Ishikawa (cell line): ENCODE measurements at regions not wholly inside any gene's neighbourhood (a gene's known extent, or its start where the extent isn't known, plus 50 kb on each side); places are given as distances from the start of the nearest gene placed in this dataset.

Source experiments
- CEBPB ChIP-seq: IDR thresholded peaks from 2 replicates; pipeline ENCODE4 v1.6.1; 2012
- CREB1 ChIP-seq: IDR thresholded peaks from 2 replicates; pipeline ENCODE4 v1.6.1; 2012; ENCODE audit warnings: low read depth
- EGR1 ChIP-seq: IDR thresholded peaks from 2 replicates; pipeline ENCODE4 v1.6.1; 2012
- EP300 ChIP-seq: IDR thresholded peaks from 2 replicates; pipeline ENCODE4 v1.6.1; 2012; ENCODE audit warnings: borderline replicate concordance
- FOXM1 ChIP-seq: IDR thresholded peaks from 2 replicates; pipeline ENCODE4 v1.6.1; 2012; ENCODE audit warnings: low read depth, borderline replicate concordance
- NFIC ChIP-seq: IDR thresholded peaks from 2 replicates; pipeline ENCODE4 v1.6.1; 2012
- RAD21 ChIP-seq: IDR thresholded peaks from 2 replicates; pipeline ENCODE4 v1.6.1; 2012; ENCODE audit warnings: low read depth
- TAF1 ChIP-seq: IDR thresholded peaks from 2 replicates; pipeline ENCODE4 v1.6.1; 2012; ENCODE audit warnings: low read depth, mild to moderate bottlenecking
- TCF12 ChIP-seq: IDR thresholded peaks from 2 replicates; pipeline ENCODE4 v1.6.1; 2012; ENCODE audit warnings: low read depth
- TEAD4 ChIP-seq: IDR thresholded peaks from 2 replicates; pipeline ENCODE4 v1.6.1; 2012
- YY1 ChIP-seq: IDR thresholded peaks from 2 replicates; pipeline ENCODE4 v1.6.1; 2012; ENCODE audit warnings: low read depth
- ZBTB7A ChIP-seq: IDR thresholded peaks from 2 replicates; pipeline ENCODE4 v1.6.1; 2012; ENCODE audit warnings: low read depth
- TF ChIP-seq, protein P1 (sequence below): IDR thresholded peaks from 2 replicates; pipeline ENCODE4 v1.6.1; 2012
- TF ChIP-seq, protein P2 (sequence below): IDR thresholded peaks from 2 replicates; pipeline ENCODE4 v1.6.1; 2012
- TF ChIP-seq, protein P3 (sequence below): IDR thresholded peaks from 2 replicates; pipeline ENCODE4 v1.6.1; 2012; ENCODE audit warnings: low read depth, mild to moderate bottlenecking

DNA sequence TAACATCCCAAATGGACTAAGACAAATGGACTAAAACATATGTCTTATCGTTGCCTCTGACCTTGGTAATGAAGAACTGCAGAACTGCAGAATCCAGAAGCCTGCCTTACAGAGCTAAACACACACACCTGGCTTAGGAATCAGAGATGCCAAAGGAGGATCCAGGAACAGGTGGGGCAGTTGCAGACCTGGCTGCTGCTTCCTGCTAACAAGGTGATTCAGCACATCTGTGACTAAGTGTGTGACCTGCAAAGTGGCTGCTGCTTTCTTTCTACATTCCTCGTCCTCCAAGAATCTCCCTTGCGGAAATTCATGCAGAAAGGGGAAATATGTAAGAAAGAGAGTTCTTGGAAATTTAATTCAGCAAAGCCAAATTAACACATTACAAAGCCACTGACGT, 96.8 kb upstream of the NLGN4X start:
- no peak for TF ChIP-seq CREB1
- TF ChIP-seq, protein P1, sequence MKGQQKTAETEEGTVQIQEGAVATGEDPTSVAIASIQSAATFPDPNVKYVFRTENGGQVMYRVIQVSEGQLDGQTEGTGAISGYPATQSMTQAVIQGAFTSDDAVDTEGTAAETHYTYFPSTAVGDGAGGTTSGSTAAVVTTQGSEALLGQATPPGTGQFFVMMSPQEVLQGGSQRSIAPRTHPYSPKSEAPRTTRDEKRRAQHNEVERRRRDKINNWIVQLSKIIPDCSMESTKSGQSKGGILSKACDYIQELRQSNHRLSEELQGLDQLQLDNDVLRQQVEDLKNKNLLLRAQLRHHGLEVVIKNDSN = no peak

DNA sequence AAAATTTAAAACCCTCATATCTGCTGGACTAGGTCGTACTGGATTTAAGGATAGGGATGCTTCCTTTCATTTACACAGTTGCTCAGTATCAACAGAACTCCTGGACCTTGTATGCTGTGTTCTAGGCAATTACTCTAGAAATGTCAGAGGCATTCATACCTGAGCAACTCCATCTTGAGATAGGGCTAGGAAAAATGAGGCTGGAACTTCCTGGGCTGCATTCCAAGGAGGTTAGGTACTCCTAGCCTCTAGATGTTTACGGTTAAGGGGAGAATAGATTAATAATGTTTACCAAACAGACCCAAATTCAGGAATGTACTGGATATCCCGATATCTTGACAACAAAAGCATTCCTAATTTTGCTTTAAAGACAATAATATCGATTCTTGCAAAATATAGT, 84.7 kb upstream of the NLGN4X start:
- no peak for TF ChIP-seq RAD21
- TF ChIP-seq TEAD4 = no peak
- no peak for TF ChIP-seq TCF12
- TF ChIP-seq EGR1 = no peak
- TF ChIP-seq EP300 = no peak
- TF ChIP-seq, protein P2, sequence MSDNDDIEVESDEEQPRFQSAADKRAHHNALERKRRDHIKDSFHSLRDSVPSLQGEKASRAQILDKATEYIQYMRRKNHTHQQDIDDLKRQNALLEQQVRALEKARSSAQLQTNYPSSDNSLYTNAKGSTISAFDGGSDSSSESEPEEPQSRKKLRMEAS = no peak
- TF ChIP-seq CREB1 = no peak
- TF ChIP-seq, protein P1 = no peak
- TF ChIP-seq YY1 = no peak
- no peak for TF ChIP-seq TAF1
- no peak for TF ChIP-seq CEBPB
- TF ChIP-seq FOXM1 = no peak
- TF ChIP-seq NFIC = no peak
- TF ChIP-seq, protein P3, sequence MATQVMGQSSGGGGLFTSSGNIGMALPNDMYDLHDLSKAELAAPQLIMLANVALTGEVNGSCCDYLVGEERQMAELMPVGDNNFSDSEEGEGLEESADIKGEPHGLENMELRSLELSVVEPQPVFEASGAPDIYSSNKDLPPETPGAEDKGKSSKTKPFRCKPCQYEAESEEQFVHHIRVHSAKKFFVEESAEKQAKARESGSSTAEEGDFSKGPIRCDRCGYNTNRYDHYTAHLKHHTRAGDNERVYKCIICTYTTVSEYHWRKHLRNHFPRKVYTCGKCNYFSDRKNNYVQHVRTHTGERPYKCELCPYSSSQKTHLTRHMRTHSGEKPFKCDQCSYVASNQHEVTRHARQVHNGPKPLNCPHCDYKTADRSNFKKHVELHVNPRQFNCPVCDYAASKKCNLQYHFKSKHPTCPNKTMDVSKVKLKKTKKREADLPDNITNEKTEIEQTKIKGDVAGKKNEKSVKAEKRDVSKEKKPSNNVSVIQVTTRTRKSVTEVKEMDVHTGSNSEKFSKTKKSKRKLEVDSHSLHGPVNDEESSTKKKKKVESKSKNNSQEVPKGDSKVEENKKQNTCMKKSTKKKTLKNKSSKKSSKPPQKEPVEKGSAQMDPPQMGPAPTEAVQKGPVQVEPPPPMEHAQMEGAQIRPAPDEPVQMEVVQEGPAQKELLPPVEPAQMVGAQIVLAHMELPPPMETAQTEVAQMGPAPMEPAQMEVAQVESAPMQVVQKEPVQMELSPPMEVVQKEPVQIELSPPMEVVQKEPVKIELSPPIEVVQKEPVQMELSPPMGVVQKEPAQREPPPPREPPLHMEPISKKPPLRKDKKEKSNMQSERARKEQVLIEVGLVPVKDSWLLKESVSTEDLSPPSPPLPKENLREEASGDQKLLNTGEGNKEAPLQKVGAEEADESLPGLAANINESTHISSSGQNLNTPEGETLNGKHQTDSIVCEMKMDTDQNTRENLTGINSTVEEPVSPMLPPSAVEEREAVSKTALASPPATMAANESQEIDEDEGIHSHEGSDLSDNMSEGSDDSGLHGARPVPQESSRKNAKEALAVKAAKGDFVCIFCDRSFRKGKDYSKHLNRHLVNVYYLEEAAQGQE = no peak
- no peak for TF ChIP-seq ZBTB7A

DNA sequence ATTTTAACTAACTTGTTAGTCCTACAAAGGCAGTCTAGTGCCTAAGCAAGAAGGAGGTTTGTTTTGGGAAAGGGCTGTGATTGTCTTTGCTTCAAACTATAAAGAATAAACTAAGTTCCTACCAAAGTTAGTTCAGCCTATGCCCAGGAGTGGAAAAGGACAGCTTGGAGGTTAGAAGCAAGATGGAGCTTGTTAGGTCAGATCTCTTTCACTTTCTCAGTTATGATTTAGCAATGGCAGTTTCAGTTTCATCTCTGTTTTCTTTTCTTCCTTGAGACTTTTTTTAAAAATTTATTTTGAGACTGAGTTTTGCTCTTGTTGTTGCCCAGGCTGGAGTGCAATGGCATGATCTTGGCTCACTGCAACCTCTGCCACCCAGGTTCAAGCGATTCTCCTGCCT, 82.9 kb upstream of the NLGN4X start:
- TF ChIP-seq FOXM1 (no peak), RAD21 (no peak), YY1 (no peak), TEAD4 (no peak), TCF12 (no peak), EGR1 (no peak)
- TF ChIP-seq, protein P1 = no peak

DNA sequence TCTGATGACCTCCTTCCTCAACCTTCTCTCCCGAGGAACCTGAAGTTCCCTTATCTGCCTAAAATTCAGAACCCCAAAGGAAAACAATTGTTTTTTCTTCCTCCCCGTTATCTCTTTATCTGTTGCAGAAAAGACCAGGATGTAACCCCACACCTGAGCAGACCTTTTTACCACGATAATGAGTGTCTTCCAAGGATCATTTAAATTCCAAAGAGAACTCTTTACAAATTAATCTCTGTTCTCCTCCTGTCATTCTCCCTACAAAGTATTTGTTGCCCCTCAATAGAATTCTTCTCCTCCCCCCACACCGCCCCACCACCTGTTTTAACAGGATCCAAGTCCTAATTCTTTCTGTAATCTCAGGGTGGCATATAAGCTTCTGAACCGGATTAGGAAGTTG, 78.5 kb upstream of the NLGN4X start:
- TF ChIP-seq NFIC = no peak
- TF ChIP-seq YY1 = no peak
- TF ChIP-seq RAD21 = no peak
- TF ChIP-seq, protein P3 = no peak
- no peak for TF ChIP-seq TEAD4
- no peak for TF ChIP-seq EGR1
- TF ChIP-seq, protein P2 = no peak

DNA sequence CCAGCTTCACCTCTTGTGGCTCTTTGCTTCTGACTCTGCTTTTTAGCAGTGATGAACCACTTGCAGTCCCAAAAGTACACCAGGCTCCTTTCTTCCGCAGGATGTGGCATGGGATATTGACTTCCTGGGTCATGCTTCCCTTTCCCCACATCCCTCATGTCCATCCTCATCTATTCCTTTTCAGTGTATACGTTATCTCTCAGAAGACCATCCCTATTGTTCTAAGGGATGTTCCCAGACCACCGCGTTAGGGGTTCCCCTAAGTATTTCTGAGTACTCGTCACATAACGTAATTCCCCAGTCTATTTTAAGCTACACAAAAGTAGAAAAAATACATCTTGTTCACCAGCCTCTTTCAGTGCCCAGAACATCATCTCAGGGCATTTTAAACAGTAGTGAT, 71.1 kb upstream of the NLGN4X start:
- TF ChIP-seq TEAD4 = no peak
- TF ChIP-seq CREB1 = no peak

DNA sequence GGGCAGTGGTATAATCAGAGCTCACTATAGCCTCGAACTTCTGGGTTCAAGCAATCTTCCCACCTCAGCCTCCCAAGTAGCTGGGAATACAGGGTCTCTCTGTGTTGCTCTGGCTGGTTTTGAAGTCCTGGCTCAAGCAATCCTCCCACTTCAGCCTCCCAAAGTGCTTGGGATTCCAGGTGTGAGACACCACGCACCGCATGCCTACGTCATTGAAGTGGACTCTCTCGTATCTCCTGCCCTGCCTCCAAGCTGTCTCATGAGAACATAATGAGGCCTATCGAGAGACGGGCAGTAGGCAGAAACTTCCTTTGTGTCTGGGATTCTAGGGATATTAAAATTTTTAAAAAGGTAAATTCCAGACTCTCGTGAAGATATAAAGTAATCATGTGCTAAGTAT, 65.0 kb upstream of the NLGN4X start:
- no peak for TF ChIP-seq CREB1
- TF ChIP-seq, protein P3 = no peak
- TF ChIP-seq ZBTB7A = no peak
- no peak for TF ChIP-seq CEBPB
- TF ChIP-seq RAD21 = no peak
- no peak for TF ChIP-seq EP300
- TF ChIP-seq NFIC = no peak
